Neural cell (in vitro differentiated cells): ENCODE measurements at regions not wholly inside any gene's neighbourhood (a gene's known extent, or its start where the extent isn't known, plus 50 kb on each side); places are given as distances from the start of the nearest gene placed in this dataset.

ENCODE experiments used
- H2AFZ ChIP-seq: fragments of 200-600, 300-800 bp; sonication (generic), shearing (Covaris generic); 2 replicates; pipeline ENCODE4 v1.6.0; 2014; ENCODE audit warnings: low read depth, mild to moderate bottlenecking, antibody characterized with exemption, low read length, moderate library complexity
- H3F3A ChIP-seq: fragments of 200-600 bp; shearing (Covaris generic); 2 replicates; pipeline ENCODE4 v1.6.1; 2016; ENCODE audit warnings: mild to moderate bottlenecking, moderate library complexity, mixed read lengths, antibody characterized with exemption, low read length; ENCODE audit not compliant: insufficient read depth, poor library complexity, severe bottlenecking
- H3K27ac ChIP-seq: fragments of 200-600, 300-800 bp; sonication (generic), shearing (Covaris generic); 2 replicates; pipeline ENCODE4 v1.5.1; 2014; ENCODE audit warnings: mild to moderate bottlenecking, low read length, moderate library complexity
- H3K27me3 ChIP-seq: fragments of 300-800, 200-600 bp; sonication (generic), shearing (Covaris generic); 2 replicates; pipeline ENCODE4 v1.6.0; 2014; ENCODE audit warnings: mild to moderate bottlenecking, low read depth, low read length, moderate library complexity; ENCODE audit not compliant: insufficient read depth
- H3K36me3 ChIP-seq: fragments of 300-800, 200-600 bp; sonication (generic), shearing (Covaris generic); 2 replicates; pipeline ENCODE4 v1.5.1; 2014; ENCODE audit warnings: mild to moderate bottlenecking, antibody characterized with exemption, low read length, moderate library complexity; ENCODE audit not compliant: insufficient read depth
- H3K4me2 ChIP-seq: fragments of 300-800, 200-600 bp; sonication (generic), shearing (Covaris generic); 2 replicates; pipeline ENCODE4 v1.6.0; 2014; ENCODE audit warnings: mild to moderate bottlenecking, low read length
- H3K4me3 ChIP-seq: fragments of 300-800, 200-600 bp; sonication (generic), shearing (Covaris generic); 2 replicates; pipeline ENCODE4 v1.5.1; 2014; ENCODE audit warnings: mild to moderate bottlenecking, low read length, moderate library complexity
- H3K79me2 ChIP-seq: fragments of 200-600 bp; shearing (Covaris generic); replicated peaks from 2 replicates; pipeline ENCODE4 v1.6.0; 2014; ENCODE audit warnings: mild to moderate bottlenecking, low read length, moderate library complexity; ENCODE audit not compliant: insufficient read depth
- H3K9ac ChIP-seq: fragments of 300-800, 200-600 bp; sonication (generic), shearing (Covaris generic); 2 replicates; pipeline ENCODE4 v1.6.1; 2016; ENCODE audit warnings: mild to moderate bottlenecking, low read length, mixed read lengths
- H3K9me2 ChIP-seq: fragments of 200-600 bp; shearing (Covaris generic); 2 replicates; pipeline ENCODE4 v1.6.1; 2016; ENCODE audit warnings: mild to moderate bottlenecking, low read length, mixed read lengths; ENCODE audit not compliant: insufficient read depth
- H3K9me3 ChIP-seq: fragments of 200-600, 300-800 bp; sonication (generic), shearing (Covaris generic); 2 replicates; pipeline ENCODE4 v1.6.1; 2016; ENCODE audit warnings: mild to moderate bottlenecking, mixed run types, low read length, moderate library complexity, mixed read lengths
- H4K20me1 ChIP-seq: fragments of 200-600 bp; shearing (Covaris generic); 2 replicates; pipeline ENCODE4 v1.6.1; 2016; ENCODE audit warnings: mild to moderate bottlenecking, mixed run types; ENCODE audit not compliant: insufficient read depth
- EP300 ChIP-seq: fragments of 450-650 bp; conservative IDR thresholded peaks from 2 replicates; pipeline ENCODE4 v1.6.1; 2014; ENCODE audit warnings: antibody characterized with exemption, mild to moderate bottlenecking, moderate library complexity; ENCODE audit not compliant: poor library complexity, severe bottlenecking
- EZH2 ChIP-seq: fragments of 200-600, 300-800 bp; shearing (Covaris generic), sonication (generic); IDR thresholded peaks from 2 replicates; pipeline ENCODE4 v1.6.1; 2014; ENCODE audit warnings: antibody characterized with exemption, low read length, borderline replicate concordance, mild to moderate bottlenecking; ENCODE audit not compliant: insufficient read depth, poor library complexity, severe bottlenecking
- MXI1 ChIP-seq: fragments of 450-650 bp; conservative IDR thresholded peaks from 2 replicates; pipeline ENCODE4 v1.6.1; 2014; ENCODE audit warnings: antibody characterized with exemption, mild to moderate bottlenecking; ENCODE audit not compliant: poor library complexity, severe bottlenecking
- POLR2AphosphoS5 ChIP-seq: IDR thresholded peaks from 2 replicates; pipeline ENCODE4 v1.6.1; 2012
- RAD21 ChIP-seq: fragments of 450-650 bp; conservative IDR thresholded peaks from 2 replicates; pipeline ENCODE4 v1.6.1; 2014; ENCODE audit warnings: antibody characterized with exemption, mild to moderate bottlenecking, moderate library complexity
- SMC3 ChIP-seq: fragments of 450-650 bp; conservative IDR thresholded peaks from 2 replicates; pipeline ENCODE4 v1.6.1; 2014; ENCODE audit warnings: antibody characterized with exemption, mild to moderate bottlenecking, moderate library complexity; ENCODE audit not compliant: poor library complexity
- TAF1 ChIP-seq: IDR thresholded peaks from 2 replicates; pipeline ENCODE4 v1.6.1; 2012; ENCODE audit warnings: low read depth
- TF ChIP-seq, protein P1 (sequence below): IDR thresholded peaks from 2 replicates; pipeline ENCODE4 v1.6.1; 2012; ENCODE audit warnings: borderline replicate concordance
- TF ChIP-seq, protein P2 (sequence below): fragments of 450-650 bp; IDR thresholded peaks from 2 replicates; pipeline ENCODE4 v1.5.1; 2014; ENCODE audit warnings: antibody characterized with exemption, mild to moderate bottlenecking, moderate library complexity; ENCODE audit not compliant: poor library complexity, severe bottlenecking

DNA sequence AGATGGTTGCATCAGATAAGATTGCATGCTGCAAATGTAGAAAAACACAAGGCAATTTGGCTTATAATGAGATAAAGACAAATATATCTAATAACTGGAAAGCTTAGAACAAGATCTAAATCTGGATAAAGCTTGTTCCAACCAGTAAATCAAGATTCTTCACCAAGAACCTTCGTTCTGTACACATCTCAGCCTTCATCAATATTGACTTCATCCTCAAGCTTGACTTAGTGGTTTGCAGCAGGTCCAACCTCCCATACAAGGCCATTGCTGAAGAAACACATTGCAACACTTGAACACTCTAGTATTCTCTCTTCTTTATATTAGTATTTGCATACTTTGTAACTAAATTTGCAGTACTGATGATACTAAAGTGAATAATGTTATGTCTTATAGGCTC, 407.6 kb downstream of the TLL1 start:
- Histone ChIP-seq H3K27me3 (no peaks in the 10 kb centered on the region), H3F3A (no peaks in the 10 kb centered on the region), H4K20me1 (no peaks in the 10 kb centered on the region), H3K4me3 (no peak overlapping the region), H2AFZ (no peak overlapping the region), H3K4me2 (no peak overlapping the region), H3K27ac (no peak overlapping the region), H3K9me3 (no peaks in the 10 kb centered on the region), H3K9ac (no peak overlapping the region), H3K79me2 (no peaks in the 10 kb centered on the region), H3K9me2 (no peaks in the 10 kb centered on the region), H3K36me3 (no peaks in the 10 kb centered on the region)
- TF ChIP-seq, protein P1, sequence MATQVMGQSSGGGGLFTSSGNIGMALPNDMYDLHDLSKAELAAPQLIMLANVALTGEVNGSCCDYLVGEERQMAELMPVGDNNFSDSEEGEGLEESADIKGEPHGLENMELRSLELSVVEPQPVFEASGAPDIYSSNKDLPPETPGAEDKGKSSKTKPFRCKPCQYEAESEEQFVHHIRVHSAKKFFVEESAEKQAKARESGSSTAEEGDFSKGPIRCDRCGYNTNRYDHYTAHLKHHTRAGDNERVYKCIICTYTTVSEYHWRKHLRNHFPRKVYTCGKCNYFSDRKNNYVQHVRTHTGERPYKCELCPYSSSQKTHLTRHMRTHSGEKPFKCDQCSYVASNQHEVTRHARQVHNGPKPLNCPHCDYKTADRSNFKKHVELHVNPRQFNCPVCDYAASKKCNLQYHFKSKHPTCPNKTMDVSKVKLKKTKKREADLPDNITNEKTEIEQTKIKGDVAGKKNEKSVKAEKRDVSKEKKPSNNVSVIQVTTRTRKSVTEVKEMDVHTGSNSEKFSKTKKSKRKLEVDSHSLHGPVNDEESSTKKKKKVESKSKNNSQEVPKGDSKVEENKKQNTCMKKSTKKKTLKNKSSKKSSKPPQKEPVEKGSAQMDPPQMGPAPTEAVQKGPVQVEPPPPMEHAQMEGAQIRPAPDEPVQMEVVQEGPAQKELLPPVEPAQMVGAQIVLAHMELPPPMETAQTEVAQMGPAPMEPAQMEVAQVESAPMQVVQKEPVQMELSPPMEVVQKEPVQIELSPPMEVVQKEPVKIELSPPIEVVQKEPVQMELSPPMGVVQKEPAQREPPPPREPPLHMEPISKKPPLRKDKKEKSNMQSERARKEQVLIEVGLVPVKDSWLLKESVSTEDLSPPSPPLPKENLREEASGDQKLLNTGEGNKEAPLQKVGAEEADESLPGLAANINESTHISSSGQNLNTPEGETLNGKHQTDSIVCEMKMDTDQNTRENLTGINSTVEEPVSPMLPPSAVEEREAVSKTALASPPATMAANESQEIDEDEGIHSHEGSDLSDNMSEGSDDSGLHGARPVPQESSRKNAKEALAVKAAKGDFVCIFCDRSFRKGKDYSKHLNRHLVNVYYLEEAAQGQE, result no peak
- TF ChIP-seq EZH2, result no peak
- TF ChIP-seq, protein P2, sequence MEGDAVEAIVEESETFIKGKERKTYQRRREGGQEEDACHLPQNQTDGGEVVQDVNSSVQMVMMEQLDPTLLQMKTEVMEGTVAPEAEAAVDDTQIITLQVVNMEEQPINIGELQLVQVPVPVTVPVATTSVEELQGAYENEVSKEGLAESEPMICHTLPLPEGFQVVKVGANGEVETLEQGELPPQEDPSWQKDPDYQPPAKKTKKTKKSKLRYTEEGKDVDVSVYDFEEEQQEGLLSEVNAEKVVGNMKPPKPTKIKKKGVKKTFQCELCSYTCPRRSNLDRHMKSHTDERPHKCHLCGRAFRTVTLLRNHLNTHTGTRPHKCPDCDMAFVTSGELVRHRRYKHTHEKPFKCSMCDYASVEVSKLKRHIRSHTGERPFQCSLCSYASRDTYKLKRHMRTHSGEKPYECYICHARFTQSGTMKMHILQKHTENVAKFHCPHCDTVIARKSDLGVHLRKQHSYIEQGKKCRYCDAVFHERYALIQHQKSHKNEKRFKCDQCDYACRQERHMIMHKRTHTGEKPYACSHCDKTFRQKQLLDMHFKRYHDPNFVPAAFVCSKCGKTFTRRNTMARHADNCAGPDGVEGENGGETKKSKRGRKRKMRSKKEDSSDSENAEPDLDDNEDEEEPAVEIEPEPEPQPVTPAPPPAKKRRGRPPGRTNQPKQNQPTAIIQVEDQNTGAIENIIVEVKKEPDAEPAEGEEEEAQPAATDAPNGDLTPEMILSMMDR, result no peak
- TF ChIP-seq POLR2AphosphoS5, result no peak
- TF ChIP-seq SMC3, result no peak
- TF ChIP-seq TAF1, result no peak
- no peak for TF ChIP-seq EP300
- TF ChIP-seq MXI1, result no peak
- no peak for TF ChIP-seq RAD21

DNA sequence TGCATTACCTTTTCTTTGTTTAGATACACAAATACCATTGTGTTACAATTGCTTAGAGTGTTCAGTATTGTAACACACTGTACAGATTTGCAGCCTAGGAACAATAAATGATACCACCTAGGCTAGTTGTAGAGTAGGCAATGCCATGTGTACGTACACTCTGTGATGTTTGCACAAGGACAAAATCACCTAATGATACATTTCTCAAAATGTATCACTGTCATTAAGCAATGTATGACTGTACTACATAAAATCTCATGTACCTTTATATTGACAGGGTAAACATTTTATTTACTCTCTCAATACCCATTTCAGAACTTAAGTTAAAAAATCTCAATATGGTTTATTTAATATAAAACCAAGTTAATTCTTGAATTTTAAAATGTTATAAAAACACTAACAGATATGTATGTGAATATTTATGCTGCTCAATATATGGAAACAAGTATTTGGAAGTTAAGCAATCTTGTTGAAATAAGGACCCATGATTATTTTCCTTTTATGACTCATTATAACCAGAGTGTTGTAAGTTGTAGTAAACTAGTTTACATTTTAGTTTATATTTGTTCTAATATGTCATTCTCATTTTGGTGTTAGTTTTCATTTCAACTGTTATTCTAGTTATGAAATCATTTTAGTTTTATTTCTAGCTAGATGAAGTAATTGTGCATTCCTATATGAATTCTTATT, 409.2 kb downstream of the TLL1 start:
- Histone ChIP-seq H3K27ac (no peak overlapping the region), H2AFZ (no peak overlapping the region), H3K4me2 (no peak overlapping the region), H3K9ac (no peak overlapping the region), H3K79me2 (no peaks in the 10 kb centered on the region), H3K9me3 (no peaks in the 10 kb centered on the region), H3K4me3 (no peak overlapping the region), H3K9me2 (no peaks in the 10 kb centered on the region), H3K27me3 (no peaks in the 10 kb centered on the region), H3F3A (no peaks in the 10 kb centered on the region), H3K36me3 (no peaks in the 10 kb centered on the region), H4K20me1 (no peaks in the 10 kb centered on the region)
- TF ChIP-seq MXI1 (no peak), TAF1 (no peak), RAD21 (no peak), POLR2AphosphoS5 (no peak), SMC3 (no peak)
- TF ChIP-seq, protein P2, result no peak
- TF ChIP-seq, protein P1, result no peak
